H9 (cell line): ENCODE measurements at regions not wholly inside any gene's neighbourhood (a gene's known extent, or its start where the extent isn't known, plus 50 kb on each side); places are given as distances from the start of the nearest gene placed in this dataset.

Experiments used
- DNase-seq: peaks from one replicate; pipeline ENCODE4 v3.0.0-alpha.2; 2017
- H2AFZ ChIP-seq: one replicate; pipeline ENCODE4 v1.6.1; 2013; ENCODE audit warnings: mild to moderate bottlenecking, low read length, control low read depth, moderate library complexity
- H2AK5ac ChIP-seq: 2 replicates; pipeline ENCODE4 v1.6.1; 2013; ENCODE audit warnings: low read length, control low read depth, mixed read lengths; ENCODE audit not compliant: insufficient read length
- H2BK120ac ChIP-seq: one replicate; pipeline ENCODE4 v1.6.1; 2013; ENCODE audit warnings: low read depth, mild to moderate bottlenecking, low read length, control low read depth, inconsistent platforms; ENCODE audit not compliant: poor library complexity, severe bottlenecking
- H2BK12ac ChIP-seq: 2 replicates; pipeline ENCODE4 v1.6.1; 2013; ENCODE audit warnings: low read length, control low read depth, mixed read lengths, low read depth; ENCODE audit not compliant: insufficient read length
- H2BK15ac ChIP-seq: 2 replicates; pipeline ENCODE4 v1.6.1; 2013; ENCODE audit warnings: low read depth, low read length, control low read depth
- H2BK20ac ChIP-seq: one replicate; pipeline ENCODE4 v1.6.1; 2013; ENCODE audit warnings: low read depth, mild to moderate bottlenecking, low read length, control low read depth, inconsistent platforms; ENCODE audit not compliant: poor library complexity, severe bottlenecking
- H2BK5ac ChIP-seq: 2 replicates; pipeline ENCODE4 v1.6.1; 2013; ENCODE audit warnings: low read length, control low read depth, mixed read lengths; ENCODE audit not compliant: insufficient read length
- H3K14ac ChIP-seq: 2 replicates; pipeline ENCODE4 v1.6.1; 2013; ENCODE audit warnings: low read length, control low read depth; ENCODE audit not compliant: insufficient read depth
- H3K18ac ChIP-seq: 2 replicates; pipeline ENCODE4 v1.6.1; 2013; ENCODE audit warnings: low read depth, mild to moderate bottlenecking, mixed read lengths, low read length, control low read depth; ENCODE audit not compliant: insufficient read length
- H3K23ac ChIP-seq: 2 replicates; pipeline ENCODE4 v1.6.1; 2013; ENCODE audit warnings: low read length, control low read depth, mixed read lengths, low read depth; ENCODE audit not compliant: insufficient read length
- H3K23me2 ChIP-seq: 2 replicates; pipeline ENCODE4 v1.6.1; 2013; ENCODE audit warnings: low read depth, mild to moderate bottlenecking, mixed read lengths, low read length, control low read depth; ENCODE audit not compliant: insufficient read length, poor library complexity, severe bottlenecking
- H3K27ac ChIP-seq: 2 replicates; pipeline ENCODE4 v1.5.1; 2013; ENCODE audit warnings: low read length, control low read depth, mixed read lengths, low read depth; ENCODE audit not compliant: insufficient read length
- H3K27me3 ChIP-seq: 2 replicates; pipeline ENCODE4 v1.6.1; 2013; ENCODE audit warnings: low read length, control low read depth, inconsistent platforms; ENCODE audit not compliant: insufficient read depth
- H3K4ac ChIP-seq: 2 replicates; pipeline ENCODE4 v1.6.1; 2013; ENCODE audit warnings: low read depth, mild to moderate bottlenecking, control low read depth, inconsistent platforms, low read length, moderate library complexity
- H3K4me1 ChIP-seq: 2 replicates; pipeline ENCODE4 v1.6.1; 2013; ENCODE audit warnings: low read length, control low read depth, inconsistent platforms; ENCODE audit not compliant: insufficient read depth
- H3K4me2 ChIP-seq: 2 replicates; pipeline ENCODE4 v1.6.1; 2013; ENCODE audit warnings: low read length, control low read depth, mixed read lengths; ENCODE audit not compliant: insufficient read length, insufficient read depth
- H3K56ac ChIP-seq: 2 replicates; pipeline ENCODE4 v1.6.1; 2013; ENCODE audit warnings: low read depth, mild to moderate bottlenecking, mixed read lengths, low read length, control low read depth; ENCODE audit not compliant: insufficient read length
- H3K79me1 ChIP-seq: 2 replicates; pipeline ENCODE4 v1.6.1; 2013; ENCODE audit warnings: low read depth, mild to moderate bottlenecking, moderate library complexity, low read length, control low read depth, inconsistent platforms; ENCODE audit not compliant: insufficient read depth, poor library complexity, severe bottlenecking
- H3K79me2 ChIP-seq: 2 replicates; pipeline ENCODE4 v1.6.1; 2013; ENCODE audit warnings: low read length, control low read depth, inconsistent platforms; ENCODE audit not compliant: insufficient read depth
- H3K9ac ChIP-seq: 2 replicates; pipeline ENCODE4 v1.6.1; 2013; ENCODE audit warnings: low read length, control low read depth, mixed read lengths; ENCODE audit not compliant: insufficient read length; ENCODE audit errors: extremely low read depth
- H3K9me3 ChIP-seq: one replicate; pipeline ENCODE4 v1.6.1; 2013; ENCODE audit warnings: low read depth, low read length, inconsistent platforms; ENCODE audit not compliant: control insufficient read depth
- H3T11ph ChIP-seq: one replicate; pipeline ENCODE4 v1.6.1; 2013; ENCODE audit warnings: mild to moderate bottlenecking, low read length, control low read depth, inconsistent platforms
- H4K20me1 ChIP-seq: one replicate; pipeline ENCODE4 v1.6.1; 2013; ENCODE audit not compliant: control insufficient read depth, insufficient read length, insufficient read depth
- H4K5ac ChIP-seq: 2 replicates; pipeline ENCODE4 v1.6.1; 2013; ENCODE audit warnings: low read depth, mild to moderate bottlenecking, mixed read lengths, low read length, control low read depth; ENCODE audit not compliant: insufficient read length
- H4K8ac ChIP-seq: replicated peaks from 2 replicates; pipeline ENCODE4 v1.6.1; 2013; ENCODE audit warnings: low read length, control low read depth, mixed read lengths, low read depth; ENCODE audit not compliant: insufficient read length
- H4K91ac ChIP-seq: 2 replicates; pipeline ENCODE4 v1.6.1; 2013; ENCODE audit warnings: low read depth, mild to moderate bottlenecking, moderate library complexity, mixed read lengths, low read length, control low read depth; ENCODE audit not compliant: insufficient read length
- H3K27ac Mint-ChIP-seq, 3 experiments: 2 replicates in 2 of 3; 3 replicates in 1 of 3; pipeline ENCODE4 v1.8.0; 2020 to 2021; ENCODE audit warnings: mixed read lengths in 3 of 3, mild to moderate bottlenecking in 1 of 3, moderate library complexity in 1 of 3
- H3K27me3 Mint-ChIP-seq: 2 replicates; pipeline ENCODE4 v1.8.0; 2021; ENCODE audit warnings: low read depth, mild to moderate bottlenecking, moderate library complexity, mixed read lengths
- H3K36me3 Mint-ChIP-seq, 3 experiments: 2 replicates in 2 of 3; 3 replicates in 1 of 3; pipeline ENCODE4 v1.8.0; 2020 to 2021; ENCODE audit warnings: low read depth in 3 of 3, mixed read lengths in 3 of 3; ENCODE audit not compliant: insufficient read depth in 1 of 3
- H3K4me1 Mint-ChIP-seq, 2 experiments: 2 replicates each; pipeline ENCODE4 v1.8.0; 2020; ENCODE audit warnings: mixed read lengths in 2 of 2
- H3K4me3 Mint-ChIP-seq, 2 experiments: 2 replicates in 1 of 2; 3 replicates in 1 of 2; pipeline ENCODE4 v1.8.0; 2020 to 2021; ENCODE audit warnings: mild to moderate bottlenecking in 2 of 2, mixed read lengths in 2 of 2, moderate library complexity in 1 of 2
- H3K9me3 Mint-ChIP-seq, 2 experiments: 2 replicates in 1 of 2; 3 replicates in 1 of 2; pipeline ENCODE4 v1.8.0; 2020; ENCODE audit warnings: mild to moderate bottlenecking in 2 of 2, mixed read lengths in 2 of 2, moderate library complexity in 1 of 2
- WGBS: extraction: QIAGEN DNeasy Blood & Tissue Kit; methylation state at CpG from one replicate; pipeline ENCODE4 v1.1.7; 2013; ENCODE audit warnings: missing lambda C conversion rate, low lambda C conversion rate, mixed read lengths; ENCODE audit not compliant: insufficient read length; ENCODE audit errors: extremely low coverage; 5-methylcytosine and 5-hydroxymethylcytosine counted together
- TF ChIP-seq, protein P1 (sequence below): fragments of 200-600 bp; sonication (generic); conservative IDR thresholded peaks from 3 replicates; pipeline ENCODE4 v1.8.0; 2021; ENCODE audit warnings: antibody characterized with exemption, mild to moderate bottlenecking

DNA sequence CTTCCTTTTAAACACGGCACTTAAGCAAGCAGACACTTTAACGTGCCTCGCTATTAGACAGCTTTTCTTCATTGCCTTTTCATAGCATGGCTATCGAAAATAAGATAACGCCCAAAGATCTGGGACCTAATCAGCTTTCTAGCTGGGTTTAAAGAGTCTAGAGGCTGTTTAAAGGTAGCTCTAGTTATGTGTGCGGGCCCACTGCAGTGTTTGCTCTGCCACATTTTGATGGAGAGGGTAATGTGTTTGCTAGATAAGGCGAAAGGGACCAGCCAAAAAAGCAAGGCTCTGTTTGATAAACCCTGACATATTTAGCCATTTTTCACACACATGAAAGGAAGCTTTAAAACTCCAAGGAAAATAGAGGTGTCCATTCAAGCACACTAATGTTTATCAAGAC is 91.6 kb downstream of the NR2F2 start:
- Histone ChIP-seq H4K8ac (no peak overlapping the region), H2BK15ac (no peak overlapping the region), H3K56ac (no peak overlapping the region), H2BK20ac (no peak overlapping the region), H3K4ac (no peak overlapping the region), H3K27me3 (peaks cover 33% of the 10 kb centered on the region), H3K4me1 (no peaks in the 10 kb centered on the region), H3K27ac (no peak overlapping the region), H4K91ac (no peak overlapping the region), H3K9me3 (no peaks in the 10 kb centered on the region), H2AK5ac (no peak overlapping the region), H2AFZ (no peak overlapping the region), H3K79me2 (no peaks in the 10 kb centered on the region), H3K9ac (no peak overlapping the region), H4K5ac (no peak overlapping the region), H2BK120ac (no peak overlapping the region), H3K4me2 (no peak overlapping the region), H3K79me1 (no peaks in the 10 kb centered on the region), H3K14ac (no peak overlapping the region), H3K18ac (no peak overlapping the region), H3T11ph (no peak overlapping the region), H4K20me1 (no peaks in the 10 kb centered on the region), H2BK5ac (no peak overlapping the region), H3K23me2 (no peaks in the 10 kb centered on the region), H3K23ac (no peak overlapping the region), H2BK12ac (no peak overlapping the region)
- H3K36me3 Mint-ChIP-seq = no peaks in the 10 kb centered on the region
- no peak overlapping the region for H3K27ac Mint-ChIP-seq
- H3K4me1 Mint-ChIP-seq = peaks cover 13 to 29% of the 10 kb centered on the region in 2 experiments
- peaks cover 95% of the 10 kb centered on the region for H3K27me3 Mint-ChIP-seq
- H3K4me3 Mint-ChIP-seq = no peak overlapping the region
- no peak for DNase-seq
- TF ChIP-seq, protein P1, sequence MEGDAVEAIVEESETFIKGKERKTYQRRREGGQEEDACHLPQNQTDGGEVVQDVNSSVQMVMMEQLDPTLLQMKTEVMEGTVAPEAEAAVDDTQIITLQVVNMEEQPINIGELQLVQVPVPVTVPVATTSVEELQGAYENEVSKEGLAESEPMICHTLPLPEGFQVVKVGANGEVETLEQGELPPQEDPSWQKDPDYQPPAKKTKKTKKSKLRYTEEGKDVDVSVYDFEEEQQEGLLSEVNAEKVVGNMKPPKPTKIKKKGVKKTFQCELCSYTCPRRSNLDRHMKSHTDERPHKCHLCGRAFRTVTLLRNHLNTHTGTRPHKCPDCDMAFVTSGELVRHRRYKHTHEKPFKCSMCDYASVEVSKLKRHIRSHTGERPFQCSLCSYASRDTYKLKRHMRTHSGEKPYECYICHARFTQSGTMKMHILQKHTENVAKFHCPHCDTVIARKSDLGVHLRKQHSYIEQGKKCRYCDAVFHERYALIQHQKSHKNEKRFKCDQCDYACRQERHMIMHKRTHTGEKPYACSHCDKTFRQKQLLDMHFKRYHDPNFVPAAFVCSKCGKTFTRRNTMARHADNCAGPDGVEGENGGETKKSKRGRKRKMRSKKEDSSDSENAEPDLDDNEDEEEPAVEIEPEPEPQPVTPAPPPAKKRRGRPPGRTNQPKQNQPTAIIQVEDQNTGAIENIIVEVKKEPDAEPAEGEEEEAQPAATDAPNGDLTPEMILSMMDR = no peak
- peaks cover 0 to 2% of the 10 kb centered on the region in 2 experiments; a peak in 2 of 5 replicates for H3K9me3 Mint-ChIP-seq
- no CpG with 5 or more reads among the region's 7 CpGs for WGBS
